DND-41 (cell line): ENCODE measurements at regions not wholly inside any gene's neighbourhood (a gene's known extent, or its start where the extent isn't known, plus 50 kb on each side); places are given as distances from the start of the nearest gene placed in this dataset.

ENCODE experiments used
- ATAC-seq: fragments of 200-7000 bp; cut with Tn5 transposase; 3 replicates; pipeline ENCODE4 v1.9.1; 2021; ENCODE audit warnings: low read depth; ENCODE audit not compliant: insufficient read depth
- DNase-seq: peaks from one replicate; pipeline ENCODE4 v3.0.0-alpha.2; 2020
- H2AFZ ChIP-seq: 2 replicates; pipeline ENCODE4 v1.6.0; 2012; ENCODE audit warnings: low read depth, low read length
- H3K27ac ChIP-seq: 2 replicates; pipeline ENCODE4 v1.5.1; 2012; ENCODE audit warnings: low read length, inconsistent platforms
- H3K27me3 ChIP-seq: fragments of 200-600 bp; sonication (generic); 2 replicates; pipeline ENCODE4 v1.6.0; 2012; ENCODE audit warnings: low read length, mild to moderate bottlenecking, inconsistent platforms; ENCODE audit not compliant: insufficient read depth, poor library complexity
- H3K36me3 ChIP-seq: 2 replicates; pipeline ENCODE4 v1.5.1; 2012; ENCODE audit warnings: low read length, inconsistent platforms; ENCODE audit not compliant: insufficient read depth
- H3K4me1 ChIP-seq: 2 replicates; pipeline ENCODE4 v1.5.1; 2012; ENCODE audit warnings: mild to moderate bottlenecking, low read length; ENCODE audit not compliant: insufficient read depth
- H3K4me2 ChIP-seq: 2 replicates; pipeline ENCODE4 v1.6.0; 2012; ENCODE audit warnings: mild to moderate bottlenecking, moderate library complexity, low read length, inconsistent platforms; ENCODE audit not compliant: insufficient read depth
- H3K4me3 ChIP-seq, 2 experiments: fragments of 200-600 bp in 1 of 2; shearing (Covaris generic) in 1 of 2; 2 replicates each; pipeline ENCODE4 v1.5.1; 2012 to 2016; ENCODE audit warnings: inconsistent platforms in 2 of 2, low read length in 2 of 2, mild to moderate bottlenecking in 2 of 2, low read depth in 1 of 2, moderate library complexity in 1 of 2
- H3K79me2 ChIP-seq: 2 replicates; pipeline ENCODE4 v1.6.0; 2012; ENCODE audit warnings: low read length, inconsistent platforms; ENCODE audit not compliant: insufficient read depth
- H3K9ac ChIP-seq: 2 replicates; pipeline ENCODE4 v1.6.0; 2012; ENCODE audit warnings: low read depth, mild to moderate bottlenecking, inconsistent platforms, low read length, moderate library complexity
- H3K9me3 ChIP-seq: 2 replicates; pipeline ENCODE4 v1.5.1; 2012; ENCODE audit warnings: low read length, moderate library complexity, mild to moderate bottlenecking, inconsistent platforms; ENCODE audit not compliant: insufficient read depth, severe bottlenecking
- H4K20me1 ChIP-seq: 2 replicates; pipeline ENCODE4 v1.6.0; 2012; ENCODE audit warnings: low read length; ENCODE audit not compliant: insufficient read depth
- EZH2 ChIP-seq: IDR thresholded peaks from 3 replicates; pipeline ENCODE4 v1.6.1; 2012; ENCODE audit warnings: borderline replicate concordance, low read depth, mild to moderate bottlenecking, moderate library complexity, low read length, inconsistent platforms; ENCODE audit not compliant: severe bottlenecking
- TF ChIP-seq, protein P1 (sequence below): IDR thresholded peaks from 2 replicates; pipeline ENCODE4 v1.5.1; 2012; ENCODE audit warnings: borderline replicate concordance, low read length, moderate library complexity, mild to moderate bottlenecking; ENCODE audit not compliant: poor library complexity, severe bottlenecking; ENCODE audit errors: extremely low read depth

DNA sequence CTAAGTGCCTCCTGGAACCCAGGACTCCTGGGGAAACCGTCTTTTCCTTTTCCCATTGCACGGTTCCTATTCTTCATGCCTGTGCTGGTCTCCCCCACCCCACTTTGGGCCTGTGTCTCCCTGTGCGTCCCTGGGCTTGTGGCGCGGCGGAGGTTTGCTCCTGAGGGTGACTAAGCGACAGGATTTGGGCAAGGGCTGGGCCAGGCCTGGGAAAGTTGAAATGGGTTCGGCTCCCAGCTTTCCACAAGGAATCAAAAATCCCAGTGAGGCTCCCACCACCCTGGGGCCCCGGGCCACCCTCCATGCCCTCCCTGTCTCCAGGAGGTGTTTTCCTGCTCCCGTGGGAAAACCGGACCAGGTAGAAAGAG lies 197.6 kb downstream of the NDUFA10 start:
- Histone ChIP-seq H3K9me3 (no peaks in the 10 kb centered on the region), H3K36me3 (no peaks in the 10 kb centered on the region), H4K20me1 (no peaks in the 10 kb centered on the region), H3K79me2 (no peaks in the 10 kb centered on the region), H3K4me1 (peaks cover 10% of the 10 kb centered on the region), H3K27ac (no peak overlapping the region), H3K4me3 (no peak overlapping the region), H2AFZ (no peak overlapping the region), H3K4me2 (no peak overlapping the region), H3K9ac (no peak overlapping the region), H3K27me3 (no peaks in the 10 kb centered on the region)
- TF ChIP-seq EZH2, result no peak
- TF ChIP-seq, protein P1, sequence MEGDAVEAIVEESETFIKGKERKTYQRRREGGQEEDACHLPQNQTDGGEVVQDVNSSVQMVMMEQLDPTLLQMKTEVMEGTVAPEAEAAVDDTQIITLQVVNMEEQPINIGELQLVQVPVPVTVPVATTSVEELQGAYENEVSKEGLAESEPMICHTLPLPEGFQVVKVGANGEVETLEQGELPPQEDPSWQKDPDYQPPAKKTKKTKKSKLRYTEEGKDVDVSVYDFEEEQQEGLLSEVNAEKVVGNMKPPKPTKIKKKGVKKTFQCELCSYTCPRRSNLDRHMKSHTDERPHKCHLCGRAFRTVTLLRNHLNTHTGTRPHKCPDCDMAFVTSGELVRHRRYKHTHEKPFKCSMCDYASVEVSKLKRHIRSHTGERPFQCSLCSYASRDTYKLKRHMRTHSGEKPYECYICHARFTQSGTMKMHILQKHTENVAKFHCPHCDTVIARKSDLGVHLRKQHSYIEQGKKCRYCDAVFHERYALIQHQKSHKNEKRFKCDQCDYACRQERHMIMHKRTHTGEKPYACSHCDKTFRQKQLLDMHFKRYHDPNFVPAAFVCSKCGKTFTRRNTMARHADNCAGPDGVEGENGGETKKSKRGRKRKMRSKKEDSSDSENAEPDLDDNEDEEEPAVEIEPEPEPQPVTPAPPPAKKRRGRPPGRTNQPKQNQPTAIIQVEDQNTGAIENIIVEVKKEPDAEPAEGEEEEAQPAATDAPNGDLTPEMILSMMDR, result no peak
- ATAC-seq (no peak), DNase-seq (no peak)

DNA sequence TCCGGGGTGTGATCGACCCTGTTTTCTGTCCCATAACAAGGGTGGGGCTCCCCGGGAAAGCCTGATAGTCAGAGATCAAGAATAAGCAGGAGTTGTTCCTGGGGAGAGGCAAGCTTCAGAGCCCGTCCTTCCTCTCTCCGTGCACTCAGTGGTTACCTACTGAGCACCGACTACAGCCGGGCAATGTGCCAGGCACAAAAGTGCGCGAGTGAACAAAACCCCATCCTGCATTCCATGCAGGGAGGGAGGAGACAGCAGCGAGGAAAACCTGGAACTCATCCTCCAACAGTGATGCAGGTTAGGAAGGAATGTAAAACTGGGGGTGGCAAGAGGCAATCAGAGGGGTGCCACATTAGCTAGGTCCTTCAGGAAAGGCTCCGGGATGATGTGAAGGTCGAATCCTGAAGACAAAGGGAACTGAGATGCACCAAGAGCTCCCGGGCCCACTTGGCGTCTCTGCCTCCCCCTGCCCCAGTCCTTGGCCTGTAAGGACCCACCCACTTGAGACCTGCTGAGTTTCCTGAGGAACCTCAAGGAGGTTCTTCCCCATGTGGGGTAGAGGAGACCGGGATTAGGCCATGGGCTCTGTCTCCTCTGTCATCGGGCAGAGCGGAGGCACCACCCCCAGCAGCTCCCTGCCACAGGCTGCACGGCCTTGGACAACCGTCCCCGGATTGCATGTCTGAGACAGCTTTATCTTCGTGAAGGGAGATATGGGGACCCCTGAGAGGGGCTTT lies 198.2 kb downstream of the NDUFA10 start:
- H3K9me3 ChIP-seq, result no peaks in the 10 kb centered on the region
- ATAC-seq, result no peak
- no peaks in the 10 kb centered on the region for H3K79me2 ChIP-seq
- H3K4me3 ChIP-seq, result no peak overlapping the region
- no peak overlapping the region for H3K27ac ChIP-seq
- H3K9ac ChIP-seq, result no peak overlapping the region
- H4K20me1 ChIP-seq, result no peaks in the 10 kb centered on the region
- no peaks in the 10 kb centered on the region for H3K27me3 ChIP-seq
- H2AFZ ChIP-seq, result no peak overlapping the region
- no peaks in the 10 kb centered on the region for H3K36me3 ChIP-seq
- peaks cover 10% of the 10 kb centered on the region for H3K4me1 ChIP-seq
- TF ChIP-seq EZH2, result no peak
- TF ChIP-seq, protein P1, result no peak
- no peak for DNase-seq
- no peak overlapping the region for H3K4me2 ChIP-seq

DNA sequence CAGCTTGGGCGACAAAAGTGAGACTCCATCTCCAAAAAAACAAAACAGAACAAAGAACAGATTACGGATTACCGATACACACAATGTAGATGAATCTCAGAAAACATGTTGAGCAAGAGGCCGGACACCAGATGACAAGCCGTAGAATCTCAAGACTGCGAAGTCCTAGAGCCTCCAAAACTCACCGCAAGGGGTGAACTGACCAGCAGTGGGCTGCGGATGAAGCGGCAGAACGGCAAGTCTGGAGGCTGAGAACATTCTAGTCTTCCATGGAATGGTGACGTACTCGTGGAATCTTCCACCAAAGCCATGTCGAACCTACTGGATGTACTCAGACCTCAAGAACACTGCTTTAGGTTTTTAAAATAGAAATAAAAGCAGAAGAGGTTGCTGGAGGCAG lies 198.8 kb downstream of the NDUFA10 start:
- TF ChIP-seq, protein P1, result no peak
- no peak for TF ChIP-seq EZH2
- Histone ChIP-seq H3K36me3 (no peaks in the 10 kb centered on the region), H2AFZ (no peak overlapping the region), H3K9me3 (no peaks in the 10 kb centered on the region), H3K4me3 (no peak overlapping the region), H3K9ac (no peak overlapping the region), H3K4me1 (peaks cover 10% of the 10 kb centered on the region), H3K27ac (no peak overlapping the region), H4K20me1 (no peaks in the 10 kb centered on the region), H3K27me3 (no peaks in the 10 kb centered on the region), H3K79me2 (no peaks in the 10 kb centered on the region), H3K4me2 (no peak overlapping the region)
- DNase-seq (no peak), ATAC-seq (no peak)

DNA sequence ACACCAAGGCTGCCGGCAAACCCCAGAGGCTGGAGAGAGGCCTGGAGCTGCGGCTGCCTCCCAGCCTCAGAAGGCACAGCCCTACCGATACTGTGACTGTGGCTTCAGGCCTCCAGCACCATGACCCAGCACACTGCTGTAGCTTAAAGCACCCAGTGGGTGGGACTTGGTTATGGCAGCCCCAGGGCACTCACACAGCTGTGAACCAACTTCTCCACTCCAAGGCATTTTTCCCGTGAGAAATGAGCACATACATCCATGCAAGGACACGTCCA lies 199.5 kb downstream of the NDUFA10 start:
- H3K9me3 ChIP-seq, result no peaks in the 10 kb centered on the region
- H2AFZ ChIP-seq, result no peak overlapping the region
- peaks cover 10% of the 10 kb centered on the region for H3K4me1 ChIP-seq
- H3K79me2 ChIP-seq, result no peaks in the 10 kb centered on the region
- H3K27ac ChIP-seq, result peak overlapping the region; percentile 3; the same call in 1 of the 2 replicates
- no peak overlapping the region for H3K9ac ChIP-seq
- TF ChIP-seq, protein P1, result no peak
- TF ChIP-seq EZH2, result no peak
- H3K27me3 ChIP-seq, result no peaks in the 10 kb centered on the region
- no peak overlapping the region for H3K4me2 ChIP-seq
- H3K4me3 ChIP-seq, result no peak overlapping the region
- no peak for DNase-seq
- H3K36me3 ChIP-seq, result no peaks in the 10 kb centered on the region
- H4K20me1 ChIP-seq, result no peaks in the 10 kb centered on the region
- no peak for ATAC-seq
